HG02642 (cell line): ENCODE measurements at regions not wholly inside any gene's neighbourhood (a gene's known extent, or its start where the extent isn't known, plus 50 kb on each side); places are given as distances from the start of the nearest gene placed in this dataset.

Experiments used
- ATAC-seq: cut with Tn5 transposase; IDR thresholded peaks from one replicate; pipeline ENCODE4 v1.9.1; 2021; ENCODE audit warnings: mild to moderate bottlenecking; ENCODE audit not compliant: unreplicated experiment, poor library complexity

DNA sequence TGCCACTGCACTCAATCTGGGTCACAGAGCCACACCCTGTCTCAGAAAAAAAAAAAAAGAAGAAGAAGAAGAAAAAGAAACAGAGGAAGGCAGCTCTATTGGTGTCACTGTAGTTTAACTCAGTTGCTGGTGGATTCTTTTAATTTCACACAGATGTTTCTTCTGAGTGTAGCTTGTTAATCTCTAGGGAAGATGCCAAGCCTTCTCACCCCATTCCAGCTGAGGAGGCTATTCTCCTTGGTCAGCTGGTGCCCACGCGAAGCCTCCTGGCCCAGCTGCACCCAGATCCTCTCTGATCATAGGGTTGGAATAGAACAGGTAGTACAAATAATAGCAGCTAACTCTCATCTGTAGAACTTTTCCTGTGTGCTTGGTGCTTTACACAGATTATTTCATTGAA is 113.8 kb upstream of the SPRY4 start:
- ATAC-seq: no peak

DNA sequence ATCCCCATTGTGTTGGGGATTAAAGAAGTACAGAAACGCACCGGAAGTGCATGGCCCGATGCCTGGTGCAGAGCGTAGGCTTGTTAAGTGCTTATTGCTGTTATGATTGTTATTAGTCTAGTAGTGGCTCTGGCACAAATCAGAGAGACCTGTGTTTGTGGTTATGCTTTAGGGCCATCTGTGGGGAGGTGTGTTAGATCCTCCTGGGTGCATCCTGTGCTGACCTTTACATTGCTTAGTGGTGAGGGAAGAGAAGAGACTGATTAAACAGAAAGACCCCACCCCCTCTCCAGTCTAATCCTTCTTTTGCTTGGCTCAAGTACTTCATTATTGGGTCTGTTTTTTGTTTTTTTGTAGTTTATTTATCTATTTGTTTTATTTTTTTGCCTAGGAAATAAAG is 112.7 kb upstream of the SPRY4 start:
- ATAC-seq: no peak

DNA sequence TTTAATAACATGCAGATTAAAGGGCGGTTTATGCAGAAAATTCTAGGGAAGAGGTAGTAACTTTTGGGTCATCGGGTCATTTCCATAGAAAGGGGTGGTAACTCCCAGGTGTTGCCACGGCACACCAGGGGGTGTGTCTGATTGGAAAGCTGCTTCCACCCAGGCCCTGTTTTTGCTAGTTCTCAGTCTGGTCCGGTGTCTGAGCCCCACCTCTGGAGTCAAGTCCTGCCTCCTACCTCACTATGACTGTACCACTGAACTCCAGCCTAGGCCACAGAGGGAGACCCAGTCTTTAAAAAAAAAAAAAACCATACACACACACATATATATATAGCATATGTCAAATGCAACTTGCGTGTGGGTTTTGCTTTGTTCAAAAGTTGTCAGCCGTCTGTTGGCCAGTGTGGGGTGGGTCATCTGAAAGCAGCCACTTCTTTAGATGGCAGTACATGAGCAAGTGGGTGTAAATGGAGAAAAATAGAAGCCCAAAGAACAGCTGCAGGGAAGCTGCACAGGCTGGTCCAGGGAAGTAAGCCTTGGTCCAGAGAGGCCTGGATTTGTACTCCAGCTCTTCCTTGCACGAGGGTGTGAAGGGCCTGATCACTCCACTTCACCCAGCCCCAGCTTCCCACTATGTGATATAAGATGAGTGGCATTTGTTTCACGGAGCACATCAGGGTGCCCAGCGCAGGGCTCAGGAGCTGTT is 110.7 kb upstream of the SPRY4 start:
- ATAC-seq: no peak

DNA sequence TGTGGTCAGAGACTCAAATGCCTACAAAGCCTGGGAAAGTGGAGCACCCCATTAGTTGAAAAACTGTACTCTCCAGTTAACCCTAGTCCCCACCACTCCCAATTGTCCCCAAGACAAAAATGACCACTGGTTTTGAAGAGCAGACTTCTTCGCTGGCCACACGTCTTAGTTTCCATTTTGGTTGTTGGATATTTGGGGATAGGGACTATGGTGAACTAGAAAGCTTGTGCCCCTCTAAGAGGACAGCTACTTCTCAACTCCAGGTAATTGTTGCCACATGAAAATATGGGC is 109.4 kb upstream of the SPRY4 start:
- ATAC-seq: no peak

DNA sequence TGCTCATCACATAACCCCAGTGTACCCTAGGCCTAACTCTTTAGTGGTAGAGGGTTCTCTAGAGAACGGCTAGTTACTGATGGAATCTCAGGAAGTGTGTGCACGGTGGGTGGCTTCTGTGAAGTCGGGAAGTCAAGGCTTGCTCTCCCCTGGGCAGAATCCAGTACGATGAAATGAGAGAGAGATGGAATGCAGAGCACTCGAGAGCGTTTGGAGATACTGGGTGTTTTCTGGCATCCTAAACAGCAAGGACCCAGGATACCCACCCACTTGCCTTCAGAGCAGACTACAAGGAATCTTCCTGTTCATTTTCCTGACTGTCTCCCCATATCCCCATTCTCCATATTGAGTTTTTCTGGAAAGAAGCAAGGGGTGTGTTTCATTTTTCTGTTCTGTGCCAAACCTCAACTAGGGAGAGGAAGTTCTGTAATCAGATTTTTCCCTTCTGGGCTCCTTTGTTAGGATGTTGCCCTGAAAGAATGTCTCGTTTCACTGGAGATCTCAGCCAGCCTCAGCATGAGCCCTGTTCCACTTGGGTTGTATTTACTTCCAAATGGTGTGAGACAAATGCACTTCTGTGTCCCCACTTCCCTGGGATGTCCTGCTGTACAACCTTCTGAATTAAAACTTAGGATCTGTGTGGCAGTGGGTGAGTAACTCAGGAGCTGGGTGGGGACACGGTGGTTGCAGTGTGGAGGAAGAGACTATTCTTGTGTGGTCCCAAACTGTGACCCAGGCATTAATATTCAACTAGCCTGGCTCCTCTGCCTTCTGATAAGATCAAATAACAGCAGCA is 108.9 kb upstream of the SPRY4 start:
- ATAC-seq: no peak

DNA sequence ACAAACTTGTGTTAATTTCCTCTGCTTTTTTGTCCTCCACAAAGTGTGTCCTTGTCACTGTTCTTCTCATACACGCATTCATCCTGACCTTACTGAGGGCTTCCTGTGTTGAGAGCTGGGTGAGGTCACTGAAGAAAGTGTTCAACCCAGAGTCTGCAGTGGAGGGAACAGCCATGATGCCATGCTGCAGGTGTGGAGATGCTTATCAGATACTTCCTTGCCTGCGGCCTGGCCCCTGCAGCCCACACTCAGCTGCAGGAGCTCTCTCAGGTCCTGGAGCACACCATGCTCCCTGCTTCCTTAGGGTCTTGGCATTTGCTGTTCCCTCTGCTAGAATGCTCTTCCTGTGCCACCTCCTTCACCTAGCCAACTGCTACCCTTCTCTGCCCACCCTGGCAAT is 108.1 kb upstream of the SPRY4 start:
- ATAC-seq: peak; percentile 36

DNA sequence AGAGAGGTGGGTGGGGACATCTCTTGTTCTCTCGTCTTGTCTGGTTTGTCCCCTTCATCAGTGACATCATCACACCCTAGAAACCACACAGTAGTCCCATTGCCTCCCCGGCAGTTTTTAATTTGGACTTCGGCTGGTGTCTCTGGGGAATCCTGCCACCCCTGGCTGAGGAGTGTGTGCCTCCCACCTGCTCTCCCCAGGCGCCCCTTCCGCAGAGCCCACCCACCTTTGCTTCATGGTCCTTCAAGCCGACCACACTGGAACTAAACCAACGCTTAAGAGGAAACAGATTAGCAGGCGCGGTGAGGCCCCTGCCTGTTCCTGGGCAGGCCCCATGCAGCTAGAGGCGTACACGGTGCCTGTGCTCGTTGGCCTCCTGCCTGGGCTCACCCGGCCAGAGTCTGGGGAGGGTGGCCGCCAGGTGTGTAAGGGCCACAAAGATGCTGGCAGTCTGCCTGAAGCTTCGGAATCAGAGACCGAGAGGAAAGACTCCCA is 107.6 kb upstream of the SPRY4 start:
- peak; percentile 60 for ATAC-seq

DNA sequence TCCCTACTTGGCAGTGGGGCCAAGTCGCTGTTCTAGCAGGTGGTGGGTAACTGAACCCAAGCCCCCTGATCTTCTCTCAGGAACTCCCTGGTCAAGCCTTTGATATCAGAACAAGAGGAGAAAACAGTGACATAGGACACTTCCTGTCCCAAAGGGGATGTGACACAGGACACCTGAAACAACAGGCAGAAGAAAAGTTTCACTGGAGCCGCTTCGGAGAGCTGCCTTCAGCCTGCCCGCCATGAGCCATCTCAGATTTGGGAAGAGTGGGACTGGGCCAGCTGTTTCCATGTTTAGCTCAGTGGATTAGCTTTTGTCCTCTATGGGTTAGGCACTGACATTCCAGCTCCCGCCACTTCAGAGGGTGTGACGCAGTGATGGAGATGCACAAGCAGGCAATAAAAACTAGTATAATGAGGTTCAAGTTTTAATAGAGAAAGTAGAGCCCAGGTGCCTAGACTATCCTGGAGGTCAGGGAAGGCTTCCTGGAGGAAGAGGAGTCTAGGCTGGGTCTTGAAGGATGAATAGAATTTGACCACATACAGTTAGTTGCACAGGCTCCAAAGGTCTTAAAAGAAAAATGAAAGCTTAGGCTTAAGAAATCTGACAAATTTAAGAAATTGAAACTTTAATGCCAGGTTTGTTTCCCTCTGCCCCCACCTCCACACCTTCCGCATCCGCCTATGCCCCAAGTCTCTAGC is 104.1 kb upstream of the SPRY4 start:
- ATAC-seq: no peak

DNA sequence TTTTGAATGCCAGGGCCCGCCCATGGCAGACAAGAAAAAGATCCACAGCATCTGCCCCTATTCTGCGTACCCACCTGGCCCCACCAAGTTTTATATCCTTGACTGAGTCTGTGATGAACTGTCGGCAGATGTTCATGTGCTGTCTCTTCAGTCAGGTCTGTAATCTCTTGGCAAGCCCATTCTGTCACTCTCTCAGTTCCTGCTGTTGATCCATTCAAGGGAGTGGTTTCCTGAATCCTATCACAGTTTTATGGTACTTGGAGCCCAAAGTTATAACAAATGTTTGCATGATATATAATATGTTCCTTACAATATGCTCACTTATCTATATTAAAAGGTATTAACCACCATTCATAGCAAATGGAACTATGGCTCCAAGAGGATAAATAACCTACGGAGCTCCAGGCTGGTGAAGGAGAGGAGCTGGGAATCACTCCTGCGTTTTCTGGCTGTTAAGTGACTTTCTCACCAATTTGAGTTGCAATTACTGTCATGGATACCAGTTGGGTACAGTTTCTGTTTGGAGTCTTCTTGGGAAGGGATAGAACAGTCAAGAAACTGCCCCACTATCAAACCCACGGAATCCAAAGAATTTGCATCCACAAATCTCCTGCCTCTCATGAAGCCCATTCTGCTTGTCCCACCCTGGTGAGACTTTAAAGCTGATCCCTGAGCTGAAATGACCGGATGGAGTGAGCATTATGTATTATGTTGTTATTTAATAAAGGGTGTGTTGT is 103.4 kb upstream of the SPRY4 start:
- ATAC-seq: no peak

DNA sequence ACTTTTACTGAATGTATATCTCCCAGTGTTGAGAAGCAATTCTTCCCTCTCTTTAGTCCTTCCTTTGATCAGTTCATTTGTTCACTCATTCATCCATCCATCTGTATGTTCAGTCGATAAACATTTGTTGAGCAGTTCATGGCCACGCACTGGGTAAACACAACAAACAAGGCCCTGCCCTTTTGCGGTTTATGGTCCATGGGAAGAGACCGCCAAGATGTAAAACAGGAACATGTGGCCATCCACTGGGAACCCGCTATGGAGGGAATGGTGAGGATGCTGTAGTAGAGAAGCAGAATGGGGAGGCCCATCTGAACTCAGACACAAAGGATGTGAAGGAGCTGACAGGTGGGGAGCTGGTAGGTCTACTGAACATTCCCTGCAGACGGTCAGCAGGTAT is 102.7 kb upstream of the SPRY4 start:
- ATAC-seq: no peak

DNA sequence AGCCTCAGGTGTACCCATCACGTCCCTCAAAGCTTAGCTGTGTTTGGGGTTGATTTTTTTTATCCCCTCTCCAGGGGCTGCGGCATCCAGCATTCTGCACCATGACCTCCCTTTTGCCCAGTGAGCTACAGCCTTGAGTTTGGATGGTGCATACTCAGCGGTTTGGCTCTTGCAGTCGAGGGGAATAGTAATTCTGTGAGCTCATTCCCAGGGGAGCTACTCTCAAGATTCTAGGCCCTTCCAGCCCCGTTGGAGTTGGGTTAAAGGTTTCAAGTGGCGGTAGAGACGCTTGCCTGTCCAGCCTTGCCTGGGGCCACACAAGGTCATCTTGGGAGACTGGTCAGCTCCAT is 102.2 kb upstream of the SPRY4 start:
- no peak for ATAC-seq

DNA sequence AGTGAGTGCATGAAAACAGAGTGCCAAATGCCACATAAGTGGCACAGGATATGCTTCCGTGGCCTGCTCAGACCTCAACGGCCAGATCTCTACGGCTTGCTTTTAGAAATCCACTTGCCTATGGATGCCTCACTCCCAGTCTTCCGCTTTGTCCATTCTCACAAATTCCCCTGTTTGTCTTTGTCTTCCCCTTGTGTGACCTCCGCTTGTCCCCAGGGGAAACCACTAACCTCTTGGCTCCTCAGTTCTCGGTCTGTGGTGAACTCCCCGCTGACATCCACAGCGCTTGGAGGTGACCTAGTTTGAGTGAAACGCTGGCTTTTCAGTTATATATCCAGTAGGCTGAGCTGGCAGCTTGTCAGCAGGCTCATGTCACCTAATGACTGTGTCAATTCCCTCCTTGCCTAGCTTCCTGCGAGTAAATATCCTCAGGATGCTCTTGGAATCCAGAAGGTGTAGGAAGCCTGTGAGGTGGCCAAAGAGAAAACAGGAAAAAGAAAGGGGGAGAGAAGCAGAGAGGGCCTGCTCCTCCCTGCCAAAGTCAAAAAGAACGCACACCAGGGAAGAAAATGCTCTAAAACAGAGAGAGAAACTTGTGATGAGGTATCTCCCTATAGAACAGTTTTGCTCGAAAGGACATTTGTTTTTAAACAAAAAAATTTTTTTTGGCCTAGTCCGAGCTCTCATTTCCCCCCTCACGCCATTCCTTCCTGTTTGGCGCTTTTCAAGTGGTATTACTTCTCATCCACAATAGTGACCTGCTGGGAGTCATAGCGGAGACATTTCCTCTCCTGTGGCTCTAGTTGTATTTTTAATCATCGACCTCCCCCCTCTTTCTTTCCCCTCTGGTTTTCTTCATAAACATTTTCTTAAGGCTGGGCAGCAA is 101.6 kb upstream of the SPRY4 start:
- no peak for ATAC-seq

DNA sequence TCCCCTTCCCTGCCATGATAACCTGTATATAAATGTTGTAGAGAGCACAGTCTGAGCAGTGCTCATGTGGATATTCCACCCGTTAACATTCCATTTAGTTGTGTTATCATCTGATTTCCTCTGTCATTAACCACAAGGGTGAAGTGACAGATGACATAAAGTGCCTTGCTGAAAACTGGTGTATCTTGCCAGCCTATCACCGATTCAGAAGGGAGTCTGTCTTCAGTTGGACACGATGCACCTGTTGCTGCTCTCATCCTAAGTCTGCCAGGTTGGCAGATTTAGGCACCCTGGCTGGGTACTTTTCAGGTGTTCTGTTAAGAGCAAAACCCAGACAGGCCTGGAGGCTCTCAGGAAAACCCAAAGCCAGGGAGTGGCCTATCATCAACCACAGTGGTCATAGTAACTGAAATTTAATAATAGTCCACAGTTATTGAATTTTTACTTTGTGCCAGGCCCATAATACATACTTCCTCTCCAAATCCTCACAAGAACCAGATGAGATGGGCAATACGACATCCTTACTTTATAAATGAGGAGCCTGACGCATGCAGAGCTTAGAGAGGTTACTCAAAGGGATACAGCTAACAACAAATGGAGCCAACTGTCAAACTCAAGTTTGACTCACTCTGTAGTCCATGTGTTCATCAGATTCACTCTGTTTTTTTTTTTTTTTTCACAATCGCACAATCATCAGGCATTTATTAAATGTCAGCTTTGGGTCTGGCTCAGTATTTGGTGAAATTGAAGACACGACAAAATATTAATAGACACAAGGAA is 100.7 kb upstream of the SPRY4 start:
- ATAC-seq: no peak

DNA sequence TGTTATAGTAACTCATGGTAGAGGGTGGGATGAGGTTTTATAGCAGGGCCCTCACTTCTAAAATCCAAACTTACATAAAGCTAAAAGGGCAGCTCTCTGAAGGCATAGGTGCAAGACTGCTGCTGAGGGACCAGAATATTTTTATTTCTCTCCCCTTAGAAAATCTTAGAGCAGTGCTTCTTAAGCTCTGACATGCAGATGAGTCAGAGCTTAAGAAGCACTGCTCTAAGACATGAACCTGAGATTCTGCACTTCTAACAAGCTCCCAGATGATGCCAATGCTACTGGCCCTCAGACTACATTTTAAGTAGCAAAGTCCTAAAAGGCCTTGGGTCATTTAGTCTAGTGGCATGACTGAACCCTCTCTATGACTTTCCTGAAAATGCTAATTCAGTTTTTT is 97.6 kb upstream of the SPRY4 start:
- no peak for ATAC-seq

DNA sequence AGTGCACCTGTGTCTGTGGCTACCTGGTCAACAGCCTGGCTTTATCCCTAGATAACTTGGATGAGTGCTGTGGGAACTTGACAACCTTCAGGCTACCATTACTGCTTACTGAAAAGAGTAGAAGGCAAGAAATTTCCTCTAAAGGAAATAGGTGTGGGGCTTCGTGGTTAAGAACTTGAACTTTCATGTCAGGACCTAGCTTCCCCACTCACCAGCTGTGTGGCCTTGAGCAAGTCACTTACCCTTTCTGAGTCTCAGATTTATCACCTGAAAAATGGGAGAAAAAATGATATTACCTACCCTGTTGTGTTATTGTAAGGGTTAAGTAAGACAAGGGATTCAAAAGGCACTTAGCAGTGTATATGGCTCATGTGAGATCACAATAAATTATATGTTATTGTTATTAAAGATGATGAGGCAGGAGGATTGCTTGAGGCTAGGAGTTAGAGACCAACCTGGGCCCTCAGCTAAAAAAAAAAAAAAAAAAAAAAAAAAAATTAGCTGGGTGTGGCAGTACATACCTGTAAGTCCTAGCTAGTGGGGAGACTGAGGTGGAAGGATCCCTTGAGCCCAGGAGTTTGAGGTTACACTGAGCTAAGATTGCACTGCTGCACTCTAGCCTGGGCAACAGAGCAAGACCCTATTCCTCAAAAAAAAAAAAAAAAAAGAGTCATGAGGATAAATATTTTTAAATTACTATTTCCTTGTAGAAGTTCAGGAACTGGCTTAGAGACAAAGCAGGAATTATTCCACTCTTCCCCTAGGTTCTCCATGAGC is 97.0 kb upstream of the SPRY4 start:
- no peak for ATAC-seq

DNA sequence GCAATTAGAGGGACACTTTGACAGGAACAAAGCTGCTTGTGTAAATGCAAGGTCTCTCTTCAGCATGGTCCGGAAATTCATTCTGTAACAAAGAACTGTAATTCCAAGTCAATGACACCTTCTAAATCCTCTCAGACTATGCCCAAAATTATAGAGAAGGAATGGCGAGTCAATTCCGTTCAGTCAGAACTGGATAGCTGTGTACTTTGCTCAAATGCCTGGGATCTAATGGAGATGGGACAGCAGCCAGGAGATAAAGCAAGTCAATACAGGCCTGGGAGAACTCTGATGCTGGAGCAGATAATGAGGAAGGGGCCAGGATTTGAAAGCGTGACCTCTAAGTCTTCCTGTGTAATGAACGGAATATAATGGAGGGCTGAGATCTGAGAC is 96.4 kb upstream of the SPRY4 start:
- ATAC-seq: no peak

DNA sequence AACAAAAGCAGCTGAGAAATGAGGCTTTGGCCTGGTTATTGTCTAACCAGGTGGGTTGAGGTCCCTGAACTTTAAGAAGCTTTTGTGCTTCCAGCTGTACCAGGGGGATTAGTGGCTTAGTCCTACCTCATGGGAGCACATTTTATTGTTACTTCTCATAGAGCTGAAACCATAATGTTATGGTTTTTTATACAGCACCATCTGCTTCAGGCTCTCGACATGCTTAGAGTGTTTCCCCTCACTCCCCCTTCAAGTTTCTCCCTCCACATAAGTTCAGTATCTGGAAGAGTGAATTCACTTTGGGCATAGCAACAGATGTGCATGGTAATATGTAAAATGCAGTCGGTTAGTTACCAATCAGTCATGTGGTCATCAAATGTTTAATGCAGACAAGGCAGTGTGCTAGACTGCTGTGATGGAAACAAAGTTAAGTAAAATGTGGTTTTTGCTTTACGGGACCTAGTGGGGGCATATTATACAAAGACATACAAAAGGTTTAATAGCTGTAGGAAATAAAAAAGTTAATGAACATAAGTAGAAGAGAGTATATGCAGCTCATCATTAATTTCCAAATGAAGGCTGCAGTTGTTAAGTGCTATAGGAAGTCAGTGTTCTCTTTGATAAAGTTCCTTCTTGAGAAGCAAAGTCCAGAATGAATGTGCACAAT is 95.9 kb upstream of the SPRY4 start:
- ATAC-seq: no peak

DNA sequence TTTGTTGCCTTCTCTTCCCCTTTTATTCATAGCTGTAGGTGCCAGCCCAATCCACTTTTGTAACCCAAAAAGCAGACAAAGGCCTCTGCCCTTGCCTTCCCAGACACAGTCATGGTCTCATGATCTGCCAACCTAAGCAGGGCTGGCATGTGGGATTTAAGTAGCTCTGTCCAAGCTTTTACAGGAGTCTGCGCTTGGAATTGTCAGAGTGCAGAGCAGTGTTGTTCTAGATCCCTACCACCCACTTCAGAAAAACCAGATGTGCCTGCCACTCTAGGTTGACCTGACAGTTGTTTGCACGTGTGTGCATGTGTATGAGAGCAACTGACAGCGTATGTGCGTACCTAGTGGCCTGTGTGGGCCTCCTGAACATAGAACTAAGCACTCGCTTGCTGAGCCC is 87.8 kb upstream of the SPRY4 start:
- no peak for ATAC-seq
